ENCODE measurements at regions not wholly inside any gene's neighbourhood (a gene's known extent, or its start where the extent isn't known, plus 50 kb on each side); places are given as distances from the start of the nearest gene placed in this dataset.

DNA sequence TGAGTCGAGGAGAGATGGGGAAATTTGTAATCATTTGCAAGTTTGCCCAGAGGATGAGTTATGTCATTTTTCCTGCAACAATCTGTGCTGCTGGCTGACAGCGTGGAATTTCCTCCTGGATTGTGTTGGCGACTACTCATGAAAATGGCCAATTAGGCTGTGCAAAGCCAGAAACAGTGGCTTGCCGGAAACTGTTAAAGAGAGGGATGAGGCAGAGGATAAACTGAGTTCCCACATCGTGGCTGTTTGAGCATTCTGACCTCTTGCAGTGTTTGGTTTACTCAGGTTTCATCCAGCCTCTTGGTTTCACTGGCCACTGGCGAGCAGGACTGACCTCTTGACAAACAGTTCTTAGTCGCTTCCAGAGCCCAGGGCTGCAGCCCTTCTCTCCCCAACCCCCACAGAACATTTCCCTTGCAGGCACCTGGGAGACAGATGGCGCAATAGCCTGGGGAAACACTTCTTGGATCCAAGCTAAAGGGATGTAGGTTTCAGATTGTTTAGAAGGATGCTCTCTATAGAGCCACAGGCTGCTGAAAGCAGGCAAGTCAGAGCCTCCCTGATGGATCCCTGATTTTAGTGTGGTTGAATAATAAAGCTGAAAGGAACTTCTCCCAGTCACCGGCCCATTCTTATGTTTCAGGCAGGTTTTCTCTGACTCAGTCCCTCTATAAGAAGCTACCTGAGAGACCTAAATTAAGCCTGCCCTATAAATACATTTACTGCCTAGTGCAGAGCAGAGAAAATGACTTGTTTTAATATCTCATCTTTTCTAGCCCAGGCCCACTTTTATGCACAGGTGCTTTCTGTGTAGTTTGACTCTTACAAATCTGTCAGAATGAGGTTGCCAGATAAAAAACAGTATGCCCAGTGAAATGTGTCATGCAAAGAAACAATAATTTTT, 92.8 kb upstream of the UBE2E1 start:
- DNase-seq: no peak
- no peak for TF ChIP-seq CTCF (IDR thresholded peaks at IDR 0.05)
- Mint-ChIP-seq H3K27ac (no peak overlapping the region), H3K27me3 (peaks cover 2% of the 10 kb centered on the region), H3K36me3 (ENCODE audit: low read depth) (no peaks in the 10 kb centered on the region), H3K4me1 (peaks cover 17% of the 10 kb centered on the region), H3K4me3 (no peak overlapping the region), H3K9me3 (peaks cover 7% of the 10 kb centered on the region)
- intact Hi-C loops (cut with micrococcal nuclease): no loop called here
- POLR2A ChIA-PET: no interaction called here
- CTCF ChIA-PET: no interaction called here
- ATAC-seq (ENCODE audit: low read depth): no peak

DNA sequence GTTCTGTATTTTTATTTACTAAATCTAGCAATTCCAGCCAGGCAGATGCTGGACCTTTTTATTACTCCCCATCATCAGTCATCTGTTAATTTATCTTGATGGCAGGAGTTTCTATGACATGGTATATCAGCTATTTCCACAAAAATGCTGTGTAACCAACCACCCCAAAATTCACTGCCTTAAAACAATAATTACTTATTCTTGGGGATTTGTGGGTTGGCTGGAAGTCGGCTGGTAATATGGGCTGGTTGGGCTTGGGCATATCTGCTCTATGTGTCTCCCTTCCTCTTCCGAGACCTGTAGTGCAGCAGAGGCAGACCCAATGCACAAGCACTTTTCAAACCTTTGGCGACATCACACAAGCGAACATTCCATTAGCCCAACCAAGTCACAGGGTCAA, 92.1 kb upstream of the UBE2E1 start:
- CTCF ChIA-PET: no interaction called here
- no peak for DNase-seq
- intact Hi-C loops (cut with micrococcal nuclease): no loop called here
- H3K27ac Mint-ChIP-seq: no peak overlapping the region
- peaks cover 17% of the 10 kb centered on the region for H3K4me1 Mint-ChIP-seq
- peaks cover 7% of the 10 kb centered on the region for H3K9me3 Mint-ChIP-seq
- no peaks in the 10 kb centered on the region for H3K36me3 Mint-ChIP-seq (ENCODE audit: low read depth)
- POLR2A ChIA-PET: no interaction called here
- peaks cover 2% of the 10 kb centered on the region for H3K27me3 Mint-ChIP-seq
- TF ChIP-seq CTCF (IDR thresholded peaks at IDR 0.05): no peak
- no peak for ATAC-seq (ENCODE audit: low read depth)
- H3K4me3 Mint-ChIP-seq: no peak overlapping the region

DNA sequence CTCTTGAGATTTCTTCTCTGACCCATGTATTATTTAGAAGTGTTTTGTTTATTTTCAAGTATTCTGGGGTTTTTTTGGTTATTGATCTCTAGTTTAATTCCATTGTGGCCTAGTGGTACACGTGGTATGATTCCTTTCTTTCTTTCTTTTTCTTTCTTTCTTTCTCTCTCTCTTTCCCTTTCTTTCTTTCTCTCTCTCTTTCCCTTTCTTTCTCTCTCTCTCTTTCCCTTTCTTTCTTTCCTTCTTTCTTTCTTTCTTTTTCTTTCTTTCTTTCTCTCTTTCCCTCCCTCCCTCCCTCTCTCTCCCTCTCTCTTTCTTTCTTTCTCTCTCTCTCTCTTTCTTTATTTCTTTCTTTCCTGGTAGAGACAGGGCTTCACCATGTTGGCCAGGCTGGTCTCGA, 85.7 kb upstream of the UBE2E1 start:
- H3K27ac Mint-ChIP-seq: no peak overlapping the region
- no peaks in the 10 kb centered on the region for H3K36me3 Mint-ChIP-seq (ENCODE audit: low read depth)
- no peak for TF ChIP-seq CTCF (IDR thresholded peaks at IDR 0.05)
- POLR2A ChIA-PET: no interaction called here
- CTCF ChIA-PET: no interaction called here
- DNase-seq: no peak
- no peak for ATAC-seq (ENCODE audit: low read depth)
- H3K4me3 Mint-ChIP-seq: no peak overlapping the region
- intact Hi-C loops (cut with micrococcal nuclease): no loop called here
- peaks cover 11% of the 10 kb centered on the region for H3K4me1 Mint-ChIP-seq
- no peaks in the 10 kb centered on the region for H3K27me3 Mint-ChIP-seq
- H3K9me3 Mint-ChIP-seq: peaks cover 12% of the 10 kb centered on the region

- TF ChIP-seq CTCF (IDR thresholded peaks at IDR 0.05): no peak
- Mint-ChIP-seq H3K36me3 (ENCODE audit: low read depth) (no peaks in the 10 kb centered on the region), H3K4me1 (peaks cover 11% of the 10 kb centered on the region), H3K27ac (no peak overlapping the region), H3K4me3 (no peak overlapping the region), H3K27me3 (no peaks in the 10 kb centered on the region), H3K9me3 (peaks cover 7% of the 10 kb centered on the region)
- ChIA-PET CTCF (no interaction called here), POLR2A (no interaction called here)
- intact Hi-C loops (cut with micrococcal nuclease): no loop called here
- DNase-seq (no peak), ATAC-seq (ENCODE audit: low read depth) (no peak)
These were observed 84.9 kb upstream of the UBE2E1 start for GRCh38 chr3:23720885-23721284.

DNA sequence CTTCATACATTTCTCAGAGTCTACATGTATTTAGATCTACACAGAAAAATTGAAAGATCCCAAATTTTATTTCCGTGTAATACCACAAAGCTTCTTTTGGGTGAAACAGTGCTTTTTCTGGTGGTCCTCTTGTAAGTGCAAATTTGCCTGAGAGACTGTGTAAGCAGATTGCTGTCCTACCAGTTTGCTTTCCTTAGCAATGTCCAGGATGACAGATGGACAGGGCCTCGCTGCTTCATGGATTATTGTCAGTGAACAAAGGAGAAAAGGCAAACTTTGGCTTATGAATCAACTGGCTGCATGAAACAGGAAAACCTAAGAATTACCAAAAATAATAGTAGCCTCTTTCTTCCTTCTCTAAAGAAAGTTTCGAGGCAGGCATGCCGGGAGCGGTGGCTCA, 82.6 kb upstream of the UBE2E1 start:
- no peak overlapping the region for H3K27ac Mint-ChIP-seq
- no peaks in the 10 kb centered on the region for H3K27me3 Mint-ChIP-seq
- no peaks in the 10 kb centered on the region for H3K36me3 Mint-ChIP-seq (ENCODE audit: low read depth)
- CTCF ChIA-PET: no interaction called here
- H3K4me3 Mint-ChIP-seq: no peak overlapping the region
- POLR2A ChIA-PET: no interaction called here
- DNase-seq (no peak), ATAC-seq (ENCODE audit: low read depth) (no peak)
- intact Hi-C loops (cut with micrococcal nuclease): no loop called here
- peaks cover 4% of the 10 kb centered on the region for H3K9me3 Mint-ChIP-seq
- H3K4me1 Mint-ChIP-seq: peaks cover 14% of the 10 kb centered on the region
- TF ChIP-seq CTCF (IDR thresholded peaks at IDR 0.05): no peak
